ENCODE measurements at regions not wholly inside any gene's neighbourhood (a gene's known extent, or its start where the extent isn't known, plus 50 kb on each side); places are given as distances from the start of the nearest gene placed in this dataset.

- no CpG with 5 or more reads among the region's 1 CpG for WGBS (ENCODE audit: insufficient coverage)
- Mint-ChIP-seq H3K27ac (peak overlapping the region; percentile 82 to 94 (median 88)), H3K4me3 (no peak overlapping the region), H3K4me1 (peaks cover 28% of the 10 kb centered on the region), H3K27me3 (ENCODE audit: low read depth in 3 of 3) (no peaks in the 10 kb centered on the region), H3K9me3 (peaks cover 0 to 12% (median 3%) of the 10 kb centered on the region in 7 donors), H3K36me3 (peaks cover 0 to 3% of the 10 kb centered on the region in 2 donors)
- Histone ChIP-seq H3K4me1 (ENCODE audit: control insufficient read depth in 1 of 2, insufficient read depth in 2 of 2, low read length in 2 of 2) (peaks cover 11 to 30% of the 10 kb centered on the region in 2 donors), H3K4me3 (replicated peaks in 1 of 3; ENCODE audit: low read depth in 2 of 3, low read length in 3 of 3) (peak overlapping the region in 1 of 3 experiments; percentile 4), H3K9me3 (replicated peaks in 1 of 2; ENCODE audit: control insufficient read depth in 1 of 2, insufficient read depth in 1 of 2, low read length in 2 of 2) (no peaks in the 10 kb centered on the region), H3K9ac (ENCODE audit: insufficient read depth, low read length, poor library complexity, severe bottlenecking) (no peak overlapping the region), H3K27me3 (ENCODE audit: control insufficient read depth in 2 of 2, insufficient read depth in 2 of 2, low read length in 2 of 2) (no peaks in the 10 kb centered on the region), H4K20me1 (ENCODE audit: insufficient read depth, low read length) (no peaks in the 10 kb centered on the region), H3K27ac (ENCODE audit: low read depth in 1 of 2, low read length in 2 of 2) (peak overlapping the region in 1 of 2 donors; percentile 81), H3K36me3 (replicated peaks in 1 of 2; ENCODE audit: control insufficient read depth in 1 of 2, insufficient read depth in 2 of 2, low read length in 2 of 2) (no peaks in the 10 kb centered on the region), H2AFZ (ENCODE audit: insufficient read depth, low read depth, low read length, poor library complexity, severe bottlenecking) (peak overlapping the region; percentile 59), H3K4me2 (replicated peaks; ENCODE audit: extremely low read depth, low read length, poor library complexity, severe bottlenecking) (peak overlapping the region; percentile 8), H3K79me2 (ENCODE audit: insufficient read depth, low read length) (no peaks in the 10 kb centered on the region)
- TF ChIP-seq, protein P1, sequence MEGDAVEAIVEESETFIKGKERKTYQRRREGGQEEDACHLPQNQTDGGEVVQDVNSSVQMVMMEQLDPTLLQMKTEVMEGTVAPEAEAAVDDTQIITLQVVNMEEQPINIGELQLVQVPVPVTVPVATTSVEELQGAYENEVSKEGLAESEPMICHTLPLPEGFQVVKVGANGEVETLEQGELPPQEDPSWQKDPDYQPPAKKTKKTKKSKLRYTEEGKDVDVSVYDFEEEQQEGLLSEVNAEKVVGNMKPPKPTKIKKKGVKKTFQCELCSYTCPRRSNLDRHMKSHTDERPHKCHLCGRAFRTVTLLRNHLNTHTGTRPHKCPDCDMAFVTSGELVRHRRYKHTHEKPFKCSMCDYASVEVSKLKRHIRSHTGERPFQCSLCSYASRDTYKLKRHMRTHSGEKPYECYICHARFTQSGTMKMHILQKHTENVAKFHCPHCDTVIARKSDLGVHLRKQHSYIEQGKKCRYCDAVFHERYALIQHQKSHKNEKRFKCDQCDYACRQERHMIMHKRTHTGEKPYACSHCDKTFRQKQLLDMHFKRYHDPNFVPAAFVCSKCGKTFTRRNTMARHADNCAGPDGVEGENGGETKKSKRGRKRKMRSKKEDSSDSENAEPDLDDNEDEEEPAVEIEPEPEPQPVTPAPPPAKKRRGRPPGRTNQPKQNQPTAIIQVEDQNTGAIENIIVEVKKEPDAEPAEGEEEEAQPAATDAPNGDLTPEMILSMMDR (IDR thresholded peaks at IDR 0.05) = no peak
- peak; percentile 2 to 50 (median 28) for DNase-seq
- intact Hi-C loops (cut with micrococcal nuclease) = no loop called here
These were observed 82.3 kb downstream of the ANXA1 start for GRCh38 chr9:73234008-73234360.

DNA sequence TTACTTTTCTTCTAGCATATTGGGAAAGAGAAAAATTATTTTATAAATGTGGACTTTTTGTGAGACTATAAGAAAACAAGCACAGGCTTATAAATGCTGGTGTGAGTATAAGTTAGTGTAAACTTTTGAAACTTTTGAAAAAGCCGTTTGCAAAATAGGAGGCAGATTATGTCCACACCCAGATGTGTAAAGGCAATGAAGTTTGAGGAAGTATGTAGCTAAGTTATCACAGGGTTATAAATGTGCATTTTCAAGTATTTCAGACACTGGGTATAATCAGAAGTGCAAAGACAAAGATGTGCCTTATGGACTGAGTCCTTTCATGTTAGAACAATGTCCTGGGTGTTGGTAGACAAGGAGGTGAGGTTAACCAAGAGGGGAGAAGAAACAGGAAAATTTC, 85.5 kb downstream of the ANXA1 start:
- Histone ChIP-seq H2AFZ (ENCODE audit: insufficient read depth, low read depth, low read length, poor library complexity, severe bottlenecking) (no peak overlapping the region), H3K9me3 (replicated peaks in 1 of 2; ENCODE audit: control insufficient read depth in 1 of 2, insufficient read depth in 1 of 2, low read length in 2 of 2) (no peaks in the 10 kb centered on the region), H3K79me2 (ENCODE audit: insufficient read depth, low read length) (no peaks in the 10 kb centered on the region), H3K9ac (ENCODE audit: insufficient read depth, low read length, poor library complexity, severe bottlenecking) (no peak overlapping the region), H4K20me1 (ENCODE audit: insufficient read depth, low read length) (no peaks in the 10 kb centered on the region), H3K4me3 (replicated peaks in 1 of 3; ENCODE audit: low read depth in 2 of 3, low read length in 3 of 3) (no peak overlapping the region), H3K27ac (ENCODE audit: low read depth in 1 of 2, low read length in 2 of 2) (peak overlapping the region in 1 of 2 donors; percentile 50), H3K36me3 (replicated peaks in 1 of 2; ENCODE audit: control insufficient read depth in 1 of 2, insufficient read depth in 2 of 2, low read length in 2 of 2) (no peaks in the 10 kb centered on the region), H3K4me1 (ENCODE audit: control insufficient read depth in 1 of 2, insufficient read depth in 2 of 2, low read length in 2 of 2) (peaks cover 11 to 30% of the 10 kb centered on the region in 2 donors), H3K4me2 (replicated peaks; ENCODE audit: extremely low read depth, low read length, poor library complexity, severe bottlenecking) (peak overlapping the region; percentile 5), H3K27me3 (ENCODE audit: control insufficient read depth in 2 of 2, insufficient read depth in 2 of 2, low read length in 2 of 2) (no peaks in the 10 kb centered on the region)
- peak overlapping the region in 1 of 2 donors; percentile 53 for H3K4me3 Mint-ChIP-seq
- no peaks in the 10 kb centered on the region for H3K27me3 Mint-ChIP-seq (ENCODE audit: low read depth in 3 of 3)
- peaks cover 32% of the 10 kb centered on the region for H3K4me1 Mint-ChIP-seq
- WGBS (ENCODE audit: insufficient coverage) = 0% methylated on average over 1 of the region's 1 CpG
- peak overlapping the region; percentile 75 to 97 (median 91) for H3K27ac Mint-ChIP-seq
- no peaks in the 10 kb centered on the region for H3K36me3 Mint-ChIP-seq
- TF ChIP-seq, protein P1 (IDR thresholded peaks at IDR 0.05) = no peak
- DNase-seq = peak in 2 of 3 donors; percentile 29
- peaks cover 0 to 5% (median 3%) of the 10 kb centered on the region in 7 donors for H3K9me3 Mint-ChIP-seq
- intact Hi-C loops (cut with micrococcal nuclease) = no loop called here

Measured in CD14-positive monocyte (primary cell).